GM19324 (cell line): ENCODE measurements at regions not wholly inside any gene's neighbourhood (a gene's known extent, or its start where the extent isn't known, plus 50 kb on each side); places are given as distances from the start of the nearest gene placed in this dataset.

Experiments used
- ATAC-seq: cut with Tn5 transposase; IDR thresholded peaks from one replicate; pipeline ENCODE4 v1.9.1; 2021; ENCODE audit warnings: mild to moderate bottlenecking, moderate library complexity; ENCODE audit not compliant: unreplicated experiment, low FRiP score

GRCh38 chr20:11394145-11394833 lies 523.4 kb upstream of the BTBD3 start:
- ATAC-seq, result no peak

- ATAC-seq, result no peak
Measured at GRCh38 chr20:11395581-11395980, 522.1 kb upstream of the BTBD3 start.

GRCh38 chr20:11401988-11402387 lies 515.7 kb upstream of the BTBD3 start:
- peak; percentile 85 for ATAC-seq

- ATAC-seq, result no peak
Measured at GRCh38 chr20:11403711-11404110, 514.0 kb upstream of the BTBD3 start.

GRCh38 chr20:11406877-11407276 lies 510.8 kb upstream of the BTBD3 start:
- ATAC-seq, result no peak

GRCh38 chr20:11409561-11409960 lies 508.1 kb upstream of the BTBD3 start:
- no peak for ATAC-seq

DNA sequence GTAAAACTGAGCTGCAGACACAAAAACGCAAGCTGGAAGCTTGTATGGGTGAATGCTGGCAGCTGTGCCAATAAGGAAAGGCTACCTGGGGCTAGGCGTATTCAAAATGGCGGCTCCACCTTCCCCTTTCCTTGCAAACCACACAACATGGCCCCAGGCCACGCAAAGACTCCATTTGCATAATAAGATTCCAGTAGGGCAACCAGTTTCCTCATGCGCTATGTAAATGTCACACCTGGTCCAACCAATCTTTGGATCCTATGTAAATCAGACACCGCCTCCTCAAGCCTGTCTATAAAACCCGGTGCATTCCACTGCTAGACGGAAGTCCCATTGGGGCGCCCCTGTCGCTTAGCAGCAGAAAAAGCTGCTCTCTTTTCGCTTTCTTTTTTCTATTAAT lies 505.9 kb upstream of the BTBD3 start:
- no peak for ATAC-seq

DNA sequence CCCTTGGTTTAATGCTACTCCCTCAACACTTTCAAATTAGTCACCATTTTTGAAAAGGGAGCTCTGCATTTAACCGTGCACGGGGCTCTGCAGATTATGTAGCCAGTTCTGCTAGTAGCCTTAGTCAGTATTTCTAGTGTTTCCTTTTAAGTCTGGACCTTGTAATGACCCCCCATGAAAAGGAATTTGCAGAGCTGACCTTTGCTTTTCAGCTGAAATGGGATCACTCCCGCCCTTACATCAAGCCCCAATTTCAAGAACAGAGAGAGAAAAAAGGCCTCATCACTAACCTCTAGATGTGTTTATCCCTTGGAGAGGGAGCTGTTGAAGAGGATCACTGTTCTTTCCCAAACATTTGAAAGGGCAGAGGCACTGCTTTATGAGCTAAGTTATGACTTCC lies 490.7 kb upstream of the BTBD3 start:
- no peak for ATAC-seq

DNA sequence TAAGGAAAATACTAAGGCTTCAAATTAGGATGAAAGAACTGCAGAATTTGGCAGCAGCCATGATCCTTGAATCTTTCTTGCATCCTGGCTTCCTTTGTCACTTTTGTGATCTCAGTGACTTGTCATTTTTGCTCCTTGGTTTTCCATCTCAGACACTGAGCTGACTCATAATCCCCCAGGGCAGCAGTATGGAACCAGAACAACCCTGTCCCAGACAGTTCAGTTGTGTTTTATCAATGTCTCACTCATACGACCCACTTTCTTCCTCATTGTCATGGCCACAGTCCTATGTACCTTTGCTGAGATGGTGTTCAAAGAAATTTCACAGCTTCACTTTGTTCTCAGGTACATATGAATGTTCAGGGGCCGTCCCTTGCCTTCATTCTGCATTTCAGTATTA lies 488.5 kb upstream of the BTBD3 start:
- ATAC-seq, result no peak

DNA sequence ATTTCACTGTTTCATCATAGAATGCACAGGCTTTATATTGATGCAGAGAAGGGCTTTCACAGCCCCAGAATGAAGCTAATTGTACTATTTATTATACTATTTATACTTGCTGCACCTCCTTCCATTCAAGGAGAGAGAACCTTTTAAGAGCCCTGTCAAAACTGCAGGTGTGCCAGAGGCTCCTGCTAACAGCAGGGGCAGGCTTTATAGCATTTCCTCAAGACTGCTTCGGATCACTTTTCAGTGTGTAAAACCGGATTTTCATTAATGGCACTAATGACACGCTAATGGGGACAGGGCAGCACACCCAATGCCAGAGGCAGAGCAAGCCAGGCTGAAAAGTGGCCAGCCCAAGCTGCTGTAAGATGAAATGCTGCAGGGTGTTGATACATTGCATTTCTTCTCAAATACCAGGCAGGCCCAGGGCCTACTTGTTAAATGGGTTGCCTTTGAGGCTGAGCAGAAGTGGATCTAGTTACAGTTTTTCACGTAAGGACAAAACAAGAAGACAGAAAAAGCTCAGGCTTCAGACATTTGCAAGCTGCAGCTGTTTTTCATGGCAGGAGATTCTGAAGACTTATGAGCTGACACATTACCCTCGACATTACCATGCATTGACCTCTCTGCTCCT lies 487.7 kb upstream of the BTBD3 start:
- no peak for ATAC-seq

DNA sequence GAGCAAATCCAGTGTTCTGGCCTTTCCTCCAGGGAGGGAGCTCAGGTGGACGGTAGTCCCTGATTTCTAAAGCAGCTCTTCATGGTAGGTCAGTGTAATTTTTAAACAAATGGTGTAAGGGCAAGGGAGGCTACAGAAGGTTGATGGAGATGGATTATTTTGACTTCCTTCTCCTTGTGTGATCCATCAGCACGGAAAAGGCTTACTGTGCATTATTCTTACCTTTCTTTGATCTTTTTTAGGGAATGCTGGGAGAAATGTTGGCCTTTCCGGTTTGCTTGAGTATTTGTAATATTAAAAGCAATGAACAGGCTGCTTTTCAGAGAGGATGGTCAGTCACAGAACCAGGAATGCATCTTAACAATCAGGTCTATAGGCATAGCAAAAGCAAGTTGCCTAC lies 487.0 kb upstream of the BTBD3 start:
- ATAC-seq, result no peak

DNA sequence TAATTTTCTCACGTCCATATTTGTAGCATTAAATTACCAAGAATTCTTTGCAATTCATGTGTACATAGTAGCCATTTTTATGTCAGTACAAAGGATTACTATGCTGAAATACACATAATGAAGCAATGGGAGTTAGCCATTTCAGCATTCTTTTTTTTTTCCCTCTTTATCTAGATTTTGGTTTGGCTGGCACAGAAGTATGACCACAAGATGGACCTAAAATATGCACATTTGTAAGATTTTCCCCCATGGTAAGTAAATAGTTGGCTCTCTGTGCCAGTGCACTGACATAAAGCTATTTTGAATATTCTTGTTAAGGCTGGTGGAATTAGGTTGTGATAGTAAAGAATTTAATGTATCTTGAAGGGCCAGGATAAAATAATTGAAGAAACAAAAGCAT lies 486.1 kb upstream of the BTBD3 start:
- ATAC-seq, result no peak

- ATAC-seq, result no peak
Measured at GRCh38 chr20:11432407-11432806, 485.3 kb upstream of the BTBD3 start.

DNA sequence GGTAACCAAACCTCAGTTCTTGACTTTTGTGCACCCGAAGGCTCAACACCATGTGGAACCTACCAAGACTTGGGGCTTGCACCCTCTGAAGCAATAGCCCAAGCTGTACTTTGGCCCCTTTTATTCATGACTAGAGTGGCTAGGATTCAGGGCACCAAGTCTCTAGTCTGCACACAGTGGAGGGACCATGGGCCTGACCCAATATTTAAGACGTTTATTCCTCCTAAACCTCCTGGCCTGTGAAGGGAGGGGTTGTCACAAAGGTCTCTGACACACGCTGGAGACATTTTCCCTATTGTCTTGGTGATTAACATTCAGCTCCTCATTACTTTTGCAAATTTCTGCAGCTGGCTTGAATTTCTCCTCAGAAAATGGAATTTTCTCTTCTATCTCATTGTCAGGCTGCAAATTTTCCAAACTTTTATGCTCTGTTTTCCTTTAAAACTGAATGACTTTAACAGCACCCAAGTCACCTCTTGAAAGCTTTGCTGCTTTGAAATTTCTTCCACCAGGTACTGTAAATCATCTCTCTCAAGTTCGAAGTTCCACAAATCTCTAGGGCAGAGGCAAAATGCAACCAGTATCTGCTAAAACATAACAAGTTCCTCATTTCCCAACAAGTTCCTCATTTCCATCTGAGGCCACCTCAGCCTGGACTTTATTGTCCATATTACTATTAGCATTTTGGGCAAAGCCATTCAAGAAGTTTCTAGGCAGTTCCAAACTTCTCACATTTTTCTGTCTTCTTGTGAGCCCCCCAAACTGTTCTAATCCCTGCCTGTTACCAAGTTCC lies 481.4 kb upstream of the BTBD3 start:
- ATAC-seq, result no peak

- no peak for ATAC-seq
Measured at GRCh38 chr20:11437090-11437489, 480.6 kb upstream of the BTBD3 start.

GRCh38 chr20:11437611-11438380 lies 479.9 kb upstream of the BTBD3 start:
- ATAC-seq, result no peak

GRCh38 chr20:11438412-11438811 lies 479.3 kb upstream of the BTBD3 start:
- no peak for ATAC-seq

- ATAC-seq, result no peak
Measured at GRCh38 chr20:11443382-11444119, 474.1 kb upstream of the BTBD3 start.

DNA sequence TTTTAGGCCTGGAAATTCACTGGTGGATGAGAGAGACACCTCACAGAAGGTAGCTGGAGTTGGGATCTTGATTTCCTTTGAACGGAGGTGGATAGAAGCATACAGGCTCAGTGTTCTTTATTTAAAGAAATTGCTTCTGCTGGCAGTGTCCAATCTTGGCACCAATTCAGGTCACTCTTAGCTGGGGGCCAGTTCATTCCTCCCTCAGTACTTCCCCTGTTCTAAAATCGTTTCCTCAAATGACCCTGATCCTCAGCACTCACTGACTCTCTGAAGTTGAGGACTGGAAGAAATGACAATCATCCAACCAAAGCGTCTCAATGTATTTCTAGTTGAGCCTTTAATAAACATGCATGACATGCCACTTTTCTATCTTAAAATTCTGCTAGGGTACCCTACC lies 472.5 kb upstream of the BTBD3 start:
- no peak for ATAC-seq

DNA sequence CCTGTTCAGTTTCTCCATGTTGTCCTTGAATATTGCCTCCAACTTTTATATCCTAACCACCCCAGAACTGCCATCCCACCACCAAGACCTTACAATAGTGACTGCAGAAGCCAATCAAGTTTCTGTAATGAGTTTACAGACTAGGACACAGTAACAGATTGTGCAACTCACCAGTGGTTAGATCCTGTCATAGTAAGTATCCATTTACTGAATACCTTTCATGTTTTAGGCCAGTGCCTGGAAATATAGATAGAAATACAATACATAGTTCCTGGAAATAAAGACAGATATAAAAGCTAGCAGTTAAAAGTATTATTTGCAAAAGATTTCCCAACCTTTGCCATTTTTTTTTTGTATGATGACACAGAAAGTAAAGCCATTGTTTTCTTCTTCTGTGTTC lies 471.8 kb upstream of the BTBD3 start:
- ATAC-seq, result no peak
